Panc1 (cell line): ENCODE measurements at regions not wholly inside any gene's neighbourhood (a gene's known extent, or its start where the extent isn't known, plus 50 kb on each side); places are given as distances from the start of the nearest gene placed in this dataset.

Experiments
- ATAC-seq: fragments of 200-7000 bp; cut with Tn5 transposase; 2 replicates; pipeline ENCODE4 v1.9.1; 2020; ENCODE audit warnings: mild to moderate bottlenecking, moderate library complexity
- BruUV-seq: library from RNA; stranded (reverse); fragments of 400-500 nt; replicated peaks from 2 replicates; lab custom pipeline; 2021; lab: Mats Ljungman, UMichigan
- CTCF ChIA-PET: fragments of 300-600 bp; sonication (Branson Sonifier 250); formaldehyde crosslinking; loops from one replicate; lab custom pipeline; 2022; ENCODE audit warnings: antibody characterized with exemption; lab: Charles Lee
- POLR2A ChIA-PET: fragments of 300-600 bp; sonication (Branson Sonifier 250); formaldehyde crosslinking; loops from one replicate; lab custom pipeline; 2022; ENCODE audit warnings: antibody characterized with exemption; lab: Charles Lee
- DNase-seq: peaks from one replicate; pipeline ENCODE4 v3.0.0-alpha.2; 2010; ENCODE audit warnings: low read depth, low spot score
- H3K27ac ChIP-seq: 2 replicates; pipeline ENCODE4 v1.5.1; 2011; ENCODE audit warnings: mild to moderate bottlenecking, low read length, inconsistent platforms
- H3K27me3 ChIP-seq: fragments of 200-500 bp; sonication (Bioruptor generic); 2 replicates; pipeline ENCODE4 v1.6.0; 2014; ENCODE audit warnings: low read length, inconsistent platforms; ENCODE audit not compliant: control insufficient read depth, insufficient read depth
- H3K36me3 ChIP-seq: fragments of 200-500 bp; sonication (Bioruptor generic); 2 replicates; pipeline ENCODE4 v1.5.1; 2014; ENCODE audit warnings: inconsistent platforms, mild to moderate bottlenecking, low read length, moderate library complexity; ENCODE audit not compliant: control insufficient read depth, insufficient read depth
- H3K4me1 ChIP-seq: 2 replicates; pipeline ENCODE4 v1.5.1; 2011; ENCODE audit warnings: inconsistent platforms, mild to moderate bottlenecking, low read length, moderate library complexity; ENCODE audit not compliant: control insufficient read depth, insufficient read depth
- H3K4me3 ChIP-seq, 2 experiments: 2 replicates each; pipeline ENCODE4 v1.5.1; 2011 to 2012; ENCODE audit warnings: low read depth in 2 of 2, low read length in 2 of 2, mild to moderate bottlenecking in 2 of 2, inconsistent platforms in 1 of 2, moderate library complexity in 1 of 2
- H3K9me3 ChIP-seq: fragments of 200-500 bp; sonication (Bioruptor generic); 2 replicates; pipeline ENCODE4 v1.5.1; 2014; ENCODE audit warnings: low read depth, mild to moderate bottlenecking, inconsistent platforms, low read length, moderate library complexity; ENCODE audit not compliant: control insufficient read depth, insufficient read depth
- CTCF ChIP-seq: fragments of 450-650 bp; IDR thresholded peaks from 2 replicates; pipeline ENCODE4 v1.5.1; 2017; ENCODE audit warnings: mild to moderate bottlenecking
- POLR2AphosphoS5 ChIP-seq: IDR thresholded peaks from 2 replicates; pipeline ENCODE4 v1.6.1; 2012; ENCODE audit warnings: mild to moderate bottlenecking, low read depth, low read length, moderate library complexity
- REST ChIP-seq, 2 experiments: IDR thresholded peaks; 2 replicates each; pipeline ENCODE4 v1.6.1; 2011 to 2012; ENCODE audit warnings: low read depth in 2 of 2, control low read depth in 1 of 2, low read length in 1 of 2, mild to moderate bottlenecking in 1 of 2, moderate library complexity in 1 of 2; ENCODE audit not compliant: insufficient read depth in 1 of 2
- SIN3A ChIP-seq: IDR thresholded peaks from 2 replicates; pipeline ENCODE4 v1.6.1; 2012; ENCODE audit warnings: low read depth, mild to moderate bottlenecking, low read length, moderate library complexity, borderline replicate concordance; ENCODE audit not compliant: insufficient read depth
- TCF7L2 ChIP-seq: IDR thresholded peaks from 2 replicates; pipeline ENCODE4 v1.6.1; 2011; ENCODE audit warnings: mild to moderate bottlenecking, low read depth, low read length, inconsistent platforms
- in situ Hi-C: cut with HindIII; loops from 2 replicates; pipeline ENCODE4 v1.10.0; 2016; ENCODE audit warnings: low sequenced_read_pairs, low pct_unique_long_range_greater_than_20kb
- intact Hi-C: fragments of 100-400 bp; cut with micrococcal nuclease; formaldehyde crosslinking; loops from one replicate; pipeline ENCODE4 v1.10.0; 2022; ENCODE audit not compliant: unreplicated experiment

GRCh38 chr12:128121424-128121823, 145.5 kb upstream of the TMEM132C start:
- TF ChIP-seq POLR2AphosphoS5 (no peak), REST (IDR thresholded peaks at IDR 0.05; ENCODE audit: insufficient read depth in 1 of 2, low read depth in 2 of 2, low read length in 1 of 2) (no peak), SIN3A (no peak), CTCF (no peak), TCF7L2 (no peak)
- intact Hi-C loops (no loop called here), in situ Hi-C loops (no loop called here)
- ChIA-PET CTCF (no interaction called here), POLR2A (interaction anchor here (0.7 kb wide), 1 partner anchor 1677 kb away, joined by 3 read pairs; no protein-coding TSS in a partner anchor)
- BruUV-seq: no TSS peak
- ATAC-seq (no peak), DNase-seq (no peak)
- no peak overlapping the region for H3K4me3 ChIP-seq
- no peaks in the 10 kb centered on the region for H3K4me1 ChIP-seq
- no peak overlapping the region for H3K27ac ChIP-seq
- H3K27me3 ChIP-seq: no peaks in the 10 kb centered on the region
- no peaks in the 10 kb centered on the region for H3K9me3 ChIP-seq
- H3K36me3 ChIP-seq: no peaks in the 10 kb centered on the region

- intact Hi-C loops (no loop called here), in situ Hi-C loops (no loop called here)
- DNase-seq (no peak), ATAC-seq (no peak)
- BruUV-seq: no TSS peak
- no peak for TF ChIP-seq REST (IDR thresholded peaks at IDR 0.05; ENCODE audit: insufficient read depth in 1 of 2, low read depth in 2 of 2, low read length in 1 of 2)
- H3K27ac ChIP-seq: no peak overlapping the region
- H3K36me3 ChIP-seq: no peaks in the 10 kb centered on the region
- H3K9me3 ChIP-seq: no peaks in the 10 kb centered on the region
- no peaks in the 10 kb centered on the region for H3K4me1 ChIP-seq
- ChIA-PET POLR2A (no interaction called here), CTCF (no interaction called here)
- no peaks in the 10 kb centered on the region for H3K27me3 ChIP-seq
- no peak overlapping the region for H3K4me3 ChIP-seq
These were observed 143.9 kb upstream of the TMEM132C start for GRCh38 chr12:128123096-128123495.
